Right lobe of liver (tissue), 6 donors: ENCODE measurements at regions not wholly inside any gene's neighbourhood (a gene's known extent, or its start where the extent isn't known, plus 50 kb on each side); places are given as distances from the start of the nearest gene placed in this dataset.

ENCODE experiments used
- ATAC-seq, 4 donors: fragments of 200-7000 bp; cut with Tn5 transposase; one replicate each; pipeline ENCODE4 v1.9.1; 2020; ENCODE audit warnings: mild to moderate bottlenecking in 4 of 4, moderate library complexity in 4 of 4
- DNase-seq, 3 donors: peaks; one replicate each; pipeline ENCODE4 v3.0.0-alpha.2; 2020
- H3K27ac ChIP-seq, 3 donors: fragments of 200-600 bp; one replicate each; pipeline ENCODE4 v1.8.0; 2022
- H3K27me3 ChIP-seq, 2 donors: fragments of 200-600 bp; one replicate each; pipeline ENCODE4 v1.8.0; 2022
- H3K36me3 ChIP-seq, 4 donors: fragments of 200-600 bp; sonication (generic) in 1 of 4; one replicate each; pipeline versions ENCODE4 v1.5.1 to v1.8.0; 2017 to 2022; ENCODE audit warnings: control low read depth in 1 of 4
- H3K4me1 ChIP-seq, 4 donors: fragments of 200-600 bp; sonication (generic) in 1 of 4; one replicate each; pipeline versions ENCODE4 v1.5.1 to v1.8.0; 2017 to 2022; ENCODE audit warnings: control low read depth in 1 of 4
- H3K4me3 ChIP-seq, 3 donors: fragments of 200-600 bp; one replicate each; pipeline ENCODE4 v1.8.0; 2022
- H3K9me3 ChIP-seq, 4 donors: fragments of 200-600 bp; sonication (generic) in 1 of 4; one replicate each; pipeline versions ENCODE4 v1.5.1 to v1.8.0; 2017 to 2022; ENCODE audit warnings: control low read depth in 1 of 4
- POLR2A ChIP-seq: fragments of 450-650 bp; IDR thresholded peaks from one replicate; pipeline ENCODE4 v1.6.1; 2017; ENCODE audit warnings: antibody characterized with exemption, mild to moderate bottlenecking
- WGBS: methylation state at CpG from one replicate; pipeline ENCODE4 v1.1.6; 2018; ENCODE audit warnings: low coverage, low lambda C conversion rate; ENCODE audit not compliant: insufficient coverage; ENCODE audit errors: missing lambda C conversion rate; 5-methylcytosine and 5-hydroxymethylcytosine counted together
- intact Hi-C, 2 donors: fragments of 100-400 bp; cut with DNase I; formaldehyde crosslinking; loops; one replicate each; pipeline versions ENCODE4 v1.11.2 to v1.14.1; 2022
- TF ChIP-seq, protein P1 (sequence below), 4 donors: fragments of 200-600 bp in 3 of 4; fragments of 450-650 bp in 1 of 4; IDR thresholded peaks; one replicate each; pipeline versions ENCODE4 v1.5.1 to v1.8.0; 2016 to 2022; ENCODE audit warnings: antibody characterized with exemption in 4 of 4, mild to moderate bottlenecking in 2 of 4
- donor health status: DM: no; HTN: yes; CAD: no.
- donor health status: DM: no; HTN: no; CAD: no.
- donor health status: DM: no; HTN: no; CAD: no.
- donor health status: DM: no; HTN: yes; CAD: no.
- donor health status: DM: no; HTN: yes; CAD: no.

DNA sequence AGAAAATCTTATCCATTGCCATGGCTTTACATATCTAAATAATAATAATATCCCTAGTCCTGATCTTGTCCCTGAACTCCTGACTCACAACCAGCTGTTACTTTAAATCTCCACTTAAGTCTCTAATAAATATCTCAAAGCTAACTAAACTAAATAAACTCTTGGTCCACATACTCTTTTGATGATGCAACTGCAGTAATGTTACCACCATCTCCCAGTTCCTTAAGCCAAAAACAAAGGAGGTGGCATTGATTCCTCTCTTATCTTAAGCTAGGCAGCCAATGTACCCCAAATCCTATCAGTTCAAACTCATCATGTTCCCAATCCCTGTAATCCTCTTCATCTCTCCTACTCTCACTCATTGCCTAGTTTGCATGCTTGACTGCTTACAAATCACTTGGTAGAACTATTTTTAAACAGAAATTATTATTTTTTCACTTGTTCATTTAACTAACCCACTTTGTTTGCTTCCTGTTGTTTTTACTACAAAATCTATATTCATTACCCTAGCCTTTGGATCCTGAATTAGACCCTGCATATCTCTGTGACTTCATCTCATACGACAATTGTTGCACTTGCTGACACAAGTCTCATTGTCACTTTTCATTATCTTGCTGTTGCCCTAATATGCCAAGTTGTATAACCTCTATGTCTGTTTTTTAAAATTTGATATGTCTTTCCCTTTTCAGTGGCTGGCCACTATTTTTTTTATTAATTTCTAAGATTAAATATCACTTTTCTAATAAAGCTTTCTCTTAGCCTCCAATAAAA is 462.2 kb downstream of the ZPLD1 start:
- no peak for ATAC-seq
- H3K4me3 ChIP-seq: no peak overlapping the region
- no peaks in the 10 kb centered on the region for H3K9me3 ChIP-seq
- TF ChIP-seq, protein P1, sequence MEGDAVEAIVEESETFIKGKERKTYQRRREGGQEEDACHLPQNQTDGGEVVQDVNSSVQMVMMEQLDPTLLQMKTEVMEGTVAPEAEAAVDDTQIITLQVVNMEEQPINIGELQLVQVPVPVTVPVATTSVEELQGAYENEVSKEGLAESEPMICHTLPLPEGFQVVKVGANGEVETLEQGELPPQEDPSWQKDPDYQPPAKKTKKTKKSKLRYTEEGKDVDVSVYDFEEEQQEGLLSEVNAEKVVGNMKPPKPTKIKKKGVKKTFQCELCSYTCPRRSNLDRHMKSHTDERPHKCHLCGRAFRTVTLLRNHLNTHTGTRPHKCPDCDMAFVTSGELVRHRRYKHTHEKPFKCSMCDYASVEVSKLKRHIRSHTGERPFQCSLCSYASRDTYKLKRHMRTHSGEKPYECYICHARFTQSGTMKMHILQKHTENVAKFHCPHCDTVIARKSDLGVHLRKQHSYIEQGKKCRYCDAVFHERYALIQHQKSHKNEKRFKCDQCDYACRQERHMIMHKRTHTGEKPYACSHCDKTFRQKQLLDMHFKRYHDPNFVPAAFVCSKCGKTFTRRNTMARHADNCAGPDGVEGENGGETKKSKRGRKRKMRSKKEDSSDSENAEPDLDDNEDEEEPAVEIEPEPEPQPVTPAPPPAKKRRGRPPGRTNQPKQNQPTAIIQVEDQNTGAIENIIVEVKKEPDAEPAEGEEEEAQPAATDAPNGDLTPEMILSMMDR (IDR thresholded peaks at IDR 0.05): no peak
- no peak for TF ChIP-seq POLR2A
- no peak overlapping the region for H3K27ac ChIP-seq
- DNase-seq: no peak
- no peaks in the 10 kb centered on the region for H3K36me3 ChIP-seq
- 80% methylated on average over 1 of the region's 1 CpG for WGBS
- no peaks in the 10 kb centered on the region for H3K4me1 ChIP-seq
- intact Hi-C loops: no loop called here
- H3K27me3 ChIP-seq: no peaks in the 10 kb centered on the region

DNA sequence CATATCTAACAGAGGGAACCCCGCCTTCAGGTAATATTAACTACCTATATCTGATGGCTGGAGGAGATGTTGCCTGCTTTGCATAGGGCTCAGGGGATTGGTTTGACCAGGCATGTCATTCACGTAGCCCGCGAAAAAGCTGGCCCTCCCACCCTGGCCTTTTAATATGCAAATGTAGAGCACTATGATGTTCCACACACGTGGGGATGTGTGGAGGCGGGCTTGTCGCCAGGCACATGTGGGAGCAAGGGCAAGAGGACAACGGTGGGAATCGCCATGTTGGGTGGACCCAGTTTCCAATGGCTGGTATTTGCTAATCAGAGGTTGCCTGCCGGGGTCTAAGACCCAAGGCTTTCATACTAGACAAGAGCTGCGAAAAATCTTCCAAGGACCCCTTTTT is 469.8 kb downstream of the ZPLD1 start:
- WGBS: 86% methylated on average over 3 of the region's 11 CpGs
- intact Hi-C loops: no loop called here
- H3K36me3 ChIP-seq: no peaks in the 10 kb centered on the region
- no peak overlapping the region for H3K4me3 ChIP-seq
- no peak for DNase-seq
- ATAC-seq: no peak
- no peak for TF ChIP-seq POLR2A
- TF ChIP-seq, protein P1 (IDR thresholded peaks at IDR 0.05): no peak
- H3K9me3 ChIP-seq: no peaks in the 10 kb centered on the region
- H3K4me1 ChIP-seq: no peaks in the 10 kb centered on the region
- H3K27me3 ChIP-seq: no peaks in the 10 kb centered on the region
- no peak overlapping the region for H3K27ac ChIP-seq

DNA sequence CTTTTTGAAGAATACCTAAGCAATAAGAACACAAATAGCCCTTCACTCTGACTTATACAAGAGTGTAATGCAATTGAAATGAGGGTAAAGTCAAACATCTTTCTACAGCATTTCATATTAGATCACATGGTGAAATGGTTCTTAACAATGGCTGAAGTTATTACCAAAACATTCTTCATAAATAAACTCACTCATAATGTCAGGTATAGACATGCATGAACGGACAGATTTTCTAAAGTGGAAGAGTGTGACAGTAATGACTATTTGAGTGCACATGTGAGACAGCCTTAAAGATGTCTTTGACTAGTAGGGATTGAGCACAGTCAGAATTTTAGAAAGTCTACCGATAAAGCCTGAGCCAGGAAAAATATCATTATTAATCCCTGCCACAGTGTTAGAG is 471.0 kb downstream of the ZPLD1 start:
- no peaks in the 10 kb centered on the region for H3K36me3 ChIP-seq
- no peak overlapping the region for H3K4me3 ChIP-seq
- H3K27me3 ChIP-seq: no peaks in the 10 kb centered on the region
- no peaks in the 10 kb centered on the region for H3K4me1 ChIP-seq
- ATAC-seq (no peak), DNase-seq (no peak)
- no peaks in the 10 kb centered on the region for H3K9me3 ChIP-seq
- H3K27ac ChIP-seq: no peak overlapping the region
- TF ChIP-seq, protein P1 (IDR thresholded peaks at IDR 0.05): no peak
- TF ChIP-seq POLR2A: no peak
- 73% methylated on average over 2 of the region's 2 CpGs for WGBS
- intact Hi-C loops: no loop called here

DNA sequence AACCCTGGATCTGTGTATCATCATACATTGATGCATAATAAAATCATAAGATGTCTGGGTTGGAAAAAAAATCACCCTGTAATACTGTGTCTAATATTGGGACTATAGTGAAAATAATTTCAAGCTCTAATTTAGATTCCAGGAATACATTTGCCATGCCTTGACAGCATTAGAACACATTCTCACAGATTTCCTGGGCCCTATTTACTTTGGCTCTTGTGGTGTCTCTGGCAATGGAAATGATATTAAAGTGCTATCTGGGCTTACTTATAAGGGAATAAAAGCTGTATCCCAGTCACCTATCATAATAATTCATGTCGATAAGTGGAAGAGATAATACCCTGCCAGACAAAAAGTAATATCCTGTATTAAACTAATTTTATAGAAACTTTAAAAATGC is 472.0 kb downstream of the ZPLD1 start:
- ATAC-seq (no peak), DNase-seq (no peak)
- intact Hi-C loops: no loop called here
- TF ChIP-seq, protein P1 (IDR thresholded peaks at IDR 0.05): no peak
- TF ChIP-seq POLR2A: no peak
- Histone ChIP-seq H3K27me3 (no peaks in the 10 kb centered on the region), H3K4me3 (no peak overlapping the region), H3K9me3 (no peaks in the 10 kb centered on the region), H3K36me3 (no peaks in the 10 kb centered on the region), H3K27ac (no peak overlapping the region), H3K4me1 (no peaks in the 10 kb centered on the region)
- 69% methylated on average over 1 of the region's 1 CpG for WGBS
